GM19395 (cell line): ENCODE measurements at regions not wholly inside any gene's neighbourhood (a gene's known extent, or its start where the extent isn't known, plus 50 kb on each side); places are given as distances from the start of the nearest gene placed in this dataset.

ENCODE experiments used
- ATAC-seq: cut with Tn5 transposase; IDR thresholded peaks from one replicate; pipeline ENCODE4 v1.9.1; 2021; ENCODE audit warnings: mild to moderate bottlenecking, moderate library complexity; ENCODE audit not compliant: unreplicated experiment

GRCh38 chr2:104788742-104789455 is 65.0 kb upstream of the POU3F3 start:
- ATAC-seq = no peak

- no peak for ATAC-seq
Observed at GRCh38 chr2:104790100-104790811, 63.7 kb upstream of the POU3F3 start.

DNA sequence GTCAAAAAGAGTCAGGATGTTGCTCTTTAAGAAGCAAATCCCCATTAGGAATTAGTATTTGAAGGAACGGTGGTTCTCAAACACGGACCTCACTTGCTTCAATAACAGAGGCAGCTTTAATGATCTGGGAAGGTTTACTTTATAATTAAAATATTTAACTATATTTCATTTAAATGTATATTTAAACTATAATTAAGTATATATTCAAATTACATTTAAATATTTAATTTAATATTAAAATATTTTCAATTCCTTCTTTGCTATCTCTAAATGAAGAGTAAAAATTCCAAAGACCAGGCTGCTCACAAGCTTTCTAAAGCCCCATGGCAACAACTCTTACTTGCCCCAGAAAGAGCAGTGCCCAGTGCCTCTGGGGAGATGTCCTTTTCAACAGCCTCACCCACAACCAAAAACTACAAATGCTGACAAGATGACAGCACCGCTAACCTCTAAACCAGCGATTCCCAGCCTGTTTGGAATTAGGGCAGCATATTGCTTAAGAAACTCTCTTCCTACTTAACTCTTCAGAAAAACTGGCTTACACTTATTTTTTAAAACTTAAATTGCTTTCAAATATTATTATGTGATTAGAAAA is 62.9 kb upstream of the POU3F3 start:
- ATAC-seq = no peak

GRCh38 chr2:104793966-104794365 is 59.9 kb upstream of the POU3F3 start:
- no peak for ATAC-seq

DNA sequence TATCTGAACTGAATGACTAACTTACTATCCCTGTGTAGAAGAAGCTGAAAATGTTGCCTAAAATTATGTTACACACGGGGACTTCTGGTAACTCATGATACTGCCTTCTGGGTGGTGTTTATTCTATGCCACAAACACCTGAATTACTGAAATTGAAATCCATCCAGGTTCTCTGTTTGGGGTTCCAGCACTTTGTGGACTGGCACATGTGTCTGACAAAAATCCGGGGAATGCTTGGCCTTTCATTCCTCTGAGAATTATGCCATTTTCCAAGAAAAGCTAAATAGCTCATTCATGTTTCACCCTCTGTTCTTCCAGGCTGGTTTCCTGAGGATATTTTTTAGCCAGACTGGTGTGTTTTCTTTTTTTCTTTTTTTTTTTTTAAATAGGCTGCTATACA is 59.5 kb upstream of the POU3F3 start:
- ATAC-seq = no peak
